ENCODE measurements at regions not wholly inside any gene's neighbourhood (a gene's known extent, or its start where the extent isn't known, plus 50 kb on each side); places are given as distances from the start of the nearest gene placed in this dataset.

GRCh38 chr10:107856047-107856315, 691.5 kb upstream of the SORCS1 start:
- Mint-ChIP-seq H3K27ac (no peak overlapping the region), H3K36me3 (ENCODE audit: low read depth) (no peaks in the 10 kb centered on the region), H3K9me3 (peaks cover 2% of the 10 kb centered on the region), H3K4me3 (no peak overlapping the region), H3K27me3 (no peaks in the 10 kb centered on the region), H3K4me1 (no peaks in the 10 kb centered on the region)
- CTCF ChIA-PET, result interaction anchor here (0.5 kb wide), 1 partner anchor 23 kb away, joined by 3 read pairs; no protein-coding TSS in a partner anchor
- no peak for DNase-seq
- POLR2A ChIA-PET, result no interaction called here

GRCh38 chr10:107855301-107856046, 691.0 kb upstream of the SORCS1 start:
- no peaks in the 10 kb centered on the region for H3K4me1 Mint-ChIP-seq
- H3K27ac Mint-ChIP-seq, result no peak overlapping the region
- H3K9me3 Mint-ChIP-seq, result peaks cover 2% of the 10 kb centered on the region
- POLR2A ChIA-PET, result no interaction called here
- H3K4me3 Mint-ChIP-seq, result no peak overlapping the region
- H3K36me3 Mint-ChIP-seq (ENCODE audit: low read depth), result no peaks in the 10 kb centered on the region
- no peaks in the 10 kb centered on the region for H3K27me3 Mint-ChIP-seq
- no peak for DNase-seq
- CTCF ChIA-PET, result interaction anchor here (0.5 kb wide), 1 partner anchor 23 kb away, joined by 3 read pairs; no protein-coding TSS in a partner anchor

- POLR2A ChIA-PET, result no interaction called here
- Mint-ChIP-seq H3K36me3 (ENCODE audit: low read depth) (no peaks in the 10 kb centered on the region), H3K9me3 (peaks cover 10% of the 10 kb centered on the region), H3K4me3 (no peak overlapping the region), H3K27me3 (no peaks in the 10 kb centered on the region), H3K4me1 (no peaks in the 10 kb centered on the region), H3K27ac (no peak overlapping the region)
- CTCF ChIA-PET, result no interaction called here
- no peak for DNase-seq
These were observed 684.3 kb upstream of the SORCS1 start for GRCh38 chr10:107848726-107849360.

- Mint-ChIP-seq H3K4me3 (no peak overlapping the region), H3K27me3 (no peaks in the 10 kb centered on the region), H3K27ac (no peak overlapping the region), H3K4me1 (no peaks in the 10 kb centered on the region), H3K9me3 (peaks cover 10% of the 10 kb centered on the region), H3K36me3 (ENCODE audit: low read depth) (no peaks in the 10 kb centered on the region)
- CTCF ChIA-PET, result no interaction called here
- no peak for DNase-seq
- POLR2A ChIA-PET, result no interaction called here
These were observed 683.1 kb upstream of the SORCS1 start for GRCh38 chr10:107847620-107848019.

GRCh38 chr10:107834706-107835105, 670.2 kb upstream of the SORCS1 start:
- DNase-seq, result no peak
- H3K27me3 Mint-ChIP-seq, result no peaks in the 10 kb centered on the region
- peaks cover 2% of the 10 kb centered on the region for H3K9me3 Mint-ChIP-seq
- ChIA-PET CTCF (no interaction called here), POLR2A (no interaction called here)
- H3K27ac Mint-ChIP-seq, result no peak overlapping the region
- no peak overlapping the region for H3K4me3 Mint-ChIP-seq
- no peaks in the 10 kb centered on the region for H3K4me1 Mint-ChIP-seq
- H3K36me3 Mint-ChIP-seq (ENCODE audit: low read depth), result no peaks in the 10 kb centered on the region

GRCh38 chr10:107831772-107832171, 667.3 kb upstream of the SORCS1 start:
- Mint-ChIP-seq H3K36me3 (ENCODE audit: low read depth) (no peaks in the 10 kb centered on the region), H3K27ac (no peak overlapping the region), H3K9me3 (peaks cover 2% of the 10 kb centered on the region), H3K4me1 (no peaks in the 10 kb centered on the region), H3K27me3 (no peaks in the 10 kb centered on the region), H3K4me3 (no peak overlapping the region)
- DNase-seq, result no peak
- ChIA-PET POLR2A (no interaction called here), CTCF (no interaction called here)

- no peaks in the 10 kb centered on the region for H3K27me3 Mint-ChIP-seq
- DNase-seq, result no peak
- POLR2A ChIA-PET, result no interaction called here
- CTCF ChIA-PET, result no interaction called here
- no peak overlapping the region for H3K27ac Mint-ChIP-seq
- H3K4me1 Mint-ChIP-seq, result no peaks in the 10 kb centered on the region
- no peaks in the 10 kb centered on the region for H3K36me3 Mint-ChIP-seq (ENCODE audit: low read depth)
- no peak overlapping the region for H3K4me3 Mint-ChIP-seq
- peaks cover 7% of the 10 kb centered on the region for H3K9me3 Mint-ChIP-seq
These were observed 664.7 kb upstream of the SORCS1 start for GRCh38 chr10:107829161-107829560.

- DNase-seq, result no peak
- H3K27ac Mint-ChIP-seq, result no peak overlapping the region
- H3K4me3 Mint-ChIP-seq, result no peak overlapping the region
- no peaks in the 10 kb centered on the region for H3K4me1 Mint-ChIP-seq
- ChIA-PET POLR2A (no interaction called here), CTCF (no interaction called here)
- no peaks in the 10 kb centered on the region for H3K36me3 Mint-ChIP-seq (ENCODE audit: low read depth)
- peaks cover 12% of the 10 kb centered on the region for H3K9me3 Mint-ChIP-seq
- H3K27me3 Mint-ChIP-seq, result no peaks in the 10 kb centered on the region
These were observed 661.7 kb upstream of the SORCS1 start for GRCh38 chr10:107826171-107826570.

GRCh38 chr10:107814865-107815487, 650.5 kb upstream of the SORCS1 start:
- ChIA-PET CTCF (no interaction called here), POLR2A (no interaction called here)
- H3K27ac Mint-ChIP-seq, result no peak overlapping the region
- no peaks in the 10 kb centered on the region for H3K27me3 Mint-ChIP-seq
- peaks cover 13% of the 10 kb centered on the region for H3K9me3 Mint-ChIP-seq
- no peak overlapping the region for H3K4me3 Mint-ChIP-seq
- no peaks in the 10 kb centered on the region for H3K36me3 Mint-ChIP-seq (ENCODE audit: low read depth)
- no peaks in the 10 kb centered on the region for H3K4me1 Mint-ChIP-seq
- DNase-seq, result no peak

GRCh38 chr10:107813451-107814162, 649.1 kb upstream of the SORCS1 start:
- ChIA-PET POLR2A (no interaction called here), CTCF (no interaction called here)
- no peak overlapping the region for H3K27ac Mint-ChIP-seq
- DNase-seq, result no peak
- H3K36me3 Mint-ChIP-seq (ENCODE audit: low read depth), result no peaks in the 10 kb centered on the region
- peaks cover 11% of the 10 kb centered on the region for H3K9me3 Mint-ChIP-seq
- no peaks in the 10 kb centered on the region for H3K4me1 Mint-ChIP-seq
- no peak overlapping the region for H3K4me3 Mint-ChIP-seq
- no peaks in the 10 kb centered on the region for H3K27me3 Mint-ChIP-seq

- Mint-ChIP-seq H3K9me3 (peaks cover 4% of the 10 kb centered on the region), H3K27me3 (no peaks in the 10 kb centered on the region), H3K36me3 (ENCODE audit: low read depth) (no peaks in the 10 kb centered on the region), H3K4me3 (no peak overlapping the region), H3K27ac (no peak overlapping the region), H3K4me1 (no peaks in the 10 kb centered on the region)
- CTCF ChIA-PET, result no interaction called here
- POLR2A ChIA-PET, result no interaction called here
- no peak for DNase-seq
These were observed 645.4 kb upstream of the SORCS1 start for GRCh38 chr10:107809889-107810288.

GRCh38 chr10:107807836-107808235, 643.3 kb upstream of the SORCS1 start:
- CTCF ChIA-PET, result no interaction called here
- Mint-ChIP-seq H3K9me3 (peaks cover 7% of the 10 kb centered on the region), H3K27me3 (no peaks in the 10 kb centered on the region), H3K27ac (no peak overlapping the region), H3K4me1 (no peaks in the 10 kb centered on the region), H3K36me3 (ENCODE audit: low read depth) (no peaks in the 10 kb centered on the region), H3K4me3 (no peak overlapping the region)
- DNase-seq, result no peak
- POLR2A ChIA-PET, result no interaction called here

- ChIA-PET CTCF (no interaction called here), POLR2A (no interaction called here)
These were observed 641.5 kb upstream of the SORCS1 start for GRCh38 chr10:107806026-107806425.

More at GRCh38 chr10:107806026-107806425, 641.5 kb upstream of the SORCS1 start:
- Mint-ChIP-seq H3K9me3 (peaks cover 7% of the 10 kb centered on the region), H3K4me1 (no peaks in the 10 kb centered on the region), H3K4me3 (no peak overlapping the region), H3K27ac (no peak overlapping the region), H3K27me3 (no peaks in the 10 kb centered on the region), H3K36me3 (ENCODE audit: low read depth) (no peaks in the 10 kb centered on the region)
- no peak for DNase-seq
